GM12878 (cell line): ENCODE measurements at regions not wholly inside any gene's neighbourhood (a gene's known extent, or its start where the extent isn't known, plus 50 kb on each side); places are given as distances from the start of the nearest gene placed in this dataset.

Source experiments
- ATAC-seq: fragments of 200-7000 bp; cut with Tn5 transposase; 3 replicates; pipeline ENCODE4 v1.9.1; 2020; ENCODE audit warnings: mild to moderate bottlenecking, moderate library complexity
- BruUV-seq: library from RNA; stranded (reverse); fragments of 400-500 nt; replicated peaks from 2 replicates; lab custom pipeline; 2021; lab: Mats Ljungman, UMichigan
- CTCF ChIA-PET: fragments of 300-600 bp; sonication (Branson Sonifier 250); formaldehyde crosslinking; extraction: SDS; loops from one replicate; lab custom pipeline; 2021; ENCODE audit warnings: inconsistent platforms; lab: Yijun Ruan, JAX
- POLR2A ChIA-PET: fragments of 350-600 bp; formaldehyde crosslinking; extraction: SDS; loops from one replicate; lab custom pipeline; 2021; ENCODE audit warnings: inconsistent platforms; lab: Charles Lee
- RAD21 ChIA-PET: fragments of 300-600 bp; sonication (Branson Sonifier 250); formaldehyde crosslinking; loops from one replicate; lab custom pipeline; 2023; ENCODE audit warnings: antibody characterized with exemption; ENCODE audit not compliant: unreplicated experiment; lab: Charles Lee
- SMC1A ChIA-PET: fragments of 300-600 bp; sonication (Branson Sonifier 250); formaldehyde crosslinking; loops from one replicate; lab custom pipeline; 2023; ENCODE audit not compliant: unreplicated experiment, uncharacterized antibody; lab: Charles Lee
- DNase-seq: peaks from one replicate; pipeline ENCODE4 v3.0.0-alpha.2; 2011; ENCODE audit warnings: low read depth, low spot score
- FAIRE-seq: peaks from 3 replicates; lab custom pipeline; 2011; peaks lifted over from hg19 to GRCh38; lab: Jason Lieb, UNC
- H2AFZ ChIP-seq: 2 replicates; pipeline ENCODE4 v1.6.0; 2011; ENCODE audit warnings: low read depth, low read length, control low read depth; ENCODE audit not compliant: control insufficient read depth
- H3K27ac ChIP-seq: 2 replicates; pipeline ENCODE4 v1.5.1; 2011; ENCODE audit warnings: control low read depth; ENCODE audit not compliant: control insufficient read depth, insufficient read depth
- H3K27me3 ChIP-seq, 2 experiments: replicated peaks in 1 of 2; 2 replicates each; pipeline versions ENCODE4 v1.6.0 to v1.6.1; 2011; ENCODE audit warnings: low read length in 1 of 2; ENCODE audit not compliant: control insufficient read depth in 2 of 2, insufficient read depth in 2 of 2
- H3K36me3 ChIP-seq, 2 experiments: 2 replicates each; pipeline ENCODE4 v1.5.1; 2011; ENCODE audit warnings: low read length in 1 of 2; ENCODE audit not compliant: control insufficient read depth in 2 of 2, insufficient read depth in 2 of 2
- H3K4me1 ChIP-seq: 2 replicates; pipeline ENCODE4 v1.6.1; 2011; ENCODE audit warnings: mild to moderate bottlenecking, low read length, moderate library complexity, mixed read lengths; ENCODE audit not compliant: control insufficient read depth, insufficient read depth
- H3K4me2 ChIP-seq: 2 replicates; pipeline ENCODE4 v1.6.0; 2011; ENCODE audit warnings: control low read depth; ENCODE audit not compliant: control insufficient read depth, insufficient read depth
- H3K4me3 ChIP-seq: fragments of 200-600 bp; sonication (generic); 2 replicates; pipeline ENCODE4 v1.5.1; 2016
- H3K79me2 ChIP-seq: 2 replicates; pipeline ENCODE4 v1.6.0; 2011; ENCODE audit warnings: low read length; ENCODE audit not compliant: control insufficient read depth, insufficient read depth
- H3K9ac ChIP-seq: 2 replicates; pipeline ENCODE4 v1.8.0; 2011; ENCODE audit warnings: low read length, control low read depth, mixed read lengths; ENCODE audit not compliant: control insufficient read depth, insufficient read depth
- H3K9me3 ChIP-seq: replicated peaks from 3 replicates; pipeline ENCODE4 v1.5.1; 2011; ENCODE audit warnings: mild to moderate bottlenecking, low read length; ENCODE audit not compliant: control insufficient read depth, insufficient read depth
- H4K20me1 ChIP-seq: 2 replicates; pipeline ENCODE4 v1.6.0; 2011; ENCODE audit not compliant: control insufficient read depth, insufficient read depth
- CEBPB ChIP-seq, 2 experiments: fragments of 150-350 bp in 1 of 2; IDR thresholded peaks; 2 replicates each; pipeline ENCODE4 v1.6.1; 2012 to 2014; ENCODE audit warnings: low read depth in 2 of 2, low read length in 2 of 2, borderline replicate concordance in 1 of 2, inconsistent platforms in 1 of 2
- CHD1 ChIP-seq: IDR thresholded peaks from 2 replicates; pipeline ENCODE4 v1.6.1; 2012; ENCODE audit warnings: low read depth, low read length, improper control_type of control experiment
- CUX1 ChIP-seq: IDR thresholded peaks from 2 replicates; pipeline ENCODE4 v1.6.1; 2012; ENCODE audit warnings: improper control_type of control experiment, low read depth, low read length; ENCODE audit not compliant: insufficient replicate concordance
- EZH2 ChIP-seq: IDR thresholded peaks from 2 replicates; pipeline ENCODE4 v1.6.1; 2012; ENCODE audit warnings: low read depth, mild to moderate bottlenecking, control low read depth, inconsistent platforms, low read length, borderline replicate concordance; ENCODE audit not compliant: control insufficient read depth
- GABPA ChIP-seq: IDR thresholded peaks from 2 replicates; pipeline ENCODE4 v1.6.1; 2014; ENCODE audit warnings: antibody characterized with exemption, low read depth, mild to moderate bottlenecking, inconsistent platforms
- PML ChIP-seq: IDR thresholded peaks from 2 replicates; pipeline ENCODE4 v1.6.1; 2012; ENCODE audit warnings: low read length, inconsistent platforms
- RUNX3 ChIP-seq: IDR thresholded peaks from 2 replicates; pipeline ENCODE4 v1.6.1; 2012; ENCODE audit warnings: low read length, inconsistent platforms
- SIN3A ChIP-seq: IDR thresholded peaks from 2 replicates; pipeline ENCODE4 v1.6.1; 2012; ENCODE audit warnings: low read depth, low read length, improper control_type of control experiment
- SMARCA5 ChIP-seq: fragments of 450-650 bp; IDR thresholded peaks from 2 replicates; pipeline ENCODE4 v1.6.1; 2017; ENCODE audit warnings: mild to moderate bottlenecking
- SP1 ChIP-seq: IDR thresholded peaks from one replicate; pipeline ENCODE4 v1.6.1; 2011; ENCODE audit warnings: low read depth, low read length
- SREBF1 ChIP-seq: IDR thresholded peaks from 2 replicates; pipeline ENCODE4 v1.6.1; 2012; ENCODE audit warnings: mild to moderate bottlenecking, low read length
- TBL1XR1 ChIP-seq: IDR thresholded peaks from 2 replicates; pipeline ENCODE4 v1.6.1; 2012; ENCODE audit warnings: low read depth, low read length, improper control_type of control experiment
- ZNF384 ChIP-seq: IDR thresholded peaks from 2 replicates; pipeline ENCODE4 v1.6.1; 2012; ENCODE audit warnings: low read depth, mild to moderate bottlenecking, low read length, improper control_type of control experiment, borderline replicate concordance
- WGBS: methylation state at CpG from one replicate; pipeline ENCODE4 v1.1.6; 2016; ENCODE audit warnings: low lambda C conversion rate; ENCODE audit not compliant: insufficient replicate concordance, insufficient coverage; ENCODE audit errors: missing lambda C conversion rate; 5-methylcytosine and 5-hydroxymethylcytosine counted together
- in situ Hi-C: fragments of 300-500 bp; cut with MboI; formaldehyde crosslinking; loops from 9 replicates; pipeline ENCODE4 v1.14.3; 2018; ENCODE audit warnings: mixed read lengths
- intact Hi-C: fragments of 100-400 bp; cut with micrococcal nuclease; formaldehyde crosslinking; loops from one replicate; pipeline ENCODE4 v1.14.2; 2022; ENCODE audit not compliant: unreplicated experiment
- TF ChIP-seq, protein P1 (sequence below): fragments of 450-650 bp; IDR thresholded peaks from 2 replicates; pipeline ENCODE4 v1.6.1; 2017; ENCODE audit warnings: borderline replicate concordance
- TF ChIP-seq, protein P2 (sequence below): fragments of 450-650 bp; IDR thresholded peaks from 2 replicates; pipeline ENCODE4 v1.6.1; 2017; ENCODE audit warnings: mild to moderate bottlenecking, moderate library complexity

- ChIA-PET CTCF (no interaction called here), RAD21 (no interaction called here), SMC1A (no interaction called here), POLR2A (no interaction called here)
- no peaks in the 10 kb centered on the region for H3K79me2 ChIP-seq
- H2AFZ ChIP-seq = no peak overlapping the region
- in situ Hi-C loops (no loop called here), intact Hi-C loops (no loop called here)
- H3K27ac ChIP-seq = no peak overlapping the region
- no peaks in the 10 kb centered on the region for H4K20me1 ChIP-seq
- ATAC-seq (no peak), FAIRE-seq (no peak), DNase-seq (no peak)
- H3K9ac ChIP-seq = no peak overlapping the region
- H3K36me3 ChIP-seq = no peaks in the 10 kb centered on the region
- H3K27me3 ChIP-seq = no peaks in the 10 kb centered on the region
- H3K4me2 ChIP-seq = no peak overlapping the region
- peaks cover 2% of the 10 kb centered on the region; the same call in 1 of the 3 replicates for H3K9me3 ChIP-seq
- H3K4me1 ChIP-seq = no peaks in the 10 kb centered on the region
- 10% methylated on average over 9 of the region's 10 CpGs for WGBS
- no peak overlapping the region for H3K4me3 ChIP-seq
- BruUV-seq = no TSS peak
- no peak for TF ChIP-seq PML
- no peak for TF ChIP-seq SREBF1
- TF ChIP-seq SIN3A = no peak
- TF ChIP-seq EZH2 = no peak
- TF ChIP-seq, protein P1, sequence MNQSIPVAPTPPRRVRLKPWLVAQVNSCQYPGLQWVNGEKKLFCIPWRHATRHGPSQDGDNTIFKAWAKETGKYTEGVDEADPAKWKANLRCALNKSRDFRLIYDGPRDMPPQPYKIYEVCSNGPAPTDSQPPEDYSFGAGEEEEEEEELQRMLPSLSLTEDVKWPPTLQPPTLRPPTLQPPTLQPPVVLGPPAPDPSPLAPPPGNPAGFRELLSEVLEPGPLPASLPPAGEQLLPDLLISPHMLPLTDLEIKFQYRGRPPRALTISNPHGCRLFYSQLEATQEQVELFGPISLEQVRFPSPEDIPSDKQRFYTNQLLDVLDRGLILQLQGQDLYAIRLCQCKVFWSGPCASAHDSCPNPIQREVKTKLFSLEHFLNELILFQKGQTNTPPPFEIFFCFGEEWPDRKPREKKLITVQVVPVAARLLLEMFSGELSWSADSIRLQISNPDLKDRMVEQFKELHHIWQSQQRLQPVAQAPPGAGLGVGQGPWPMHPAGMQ = no peak
- no peak for TF ChIP-seq SP1
- TF ChIP-seq CHD1 = no peak
- TF ChIP-seq, protein P2, sequence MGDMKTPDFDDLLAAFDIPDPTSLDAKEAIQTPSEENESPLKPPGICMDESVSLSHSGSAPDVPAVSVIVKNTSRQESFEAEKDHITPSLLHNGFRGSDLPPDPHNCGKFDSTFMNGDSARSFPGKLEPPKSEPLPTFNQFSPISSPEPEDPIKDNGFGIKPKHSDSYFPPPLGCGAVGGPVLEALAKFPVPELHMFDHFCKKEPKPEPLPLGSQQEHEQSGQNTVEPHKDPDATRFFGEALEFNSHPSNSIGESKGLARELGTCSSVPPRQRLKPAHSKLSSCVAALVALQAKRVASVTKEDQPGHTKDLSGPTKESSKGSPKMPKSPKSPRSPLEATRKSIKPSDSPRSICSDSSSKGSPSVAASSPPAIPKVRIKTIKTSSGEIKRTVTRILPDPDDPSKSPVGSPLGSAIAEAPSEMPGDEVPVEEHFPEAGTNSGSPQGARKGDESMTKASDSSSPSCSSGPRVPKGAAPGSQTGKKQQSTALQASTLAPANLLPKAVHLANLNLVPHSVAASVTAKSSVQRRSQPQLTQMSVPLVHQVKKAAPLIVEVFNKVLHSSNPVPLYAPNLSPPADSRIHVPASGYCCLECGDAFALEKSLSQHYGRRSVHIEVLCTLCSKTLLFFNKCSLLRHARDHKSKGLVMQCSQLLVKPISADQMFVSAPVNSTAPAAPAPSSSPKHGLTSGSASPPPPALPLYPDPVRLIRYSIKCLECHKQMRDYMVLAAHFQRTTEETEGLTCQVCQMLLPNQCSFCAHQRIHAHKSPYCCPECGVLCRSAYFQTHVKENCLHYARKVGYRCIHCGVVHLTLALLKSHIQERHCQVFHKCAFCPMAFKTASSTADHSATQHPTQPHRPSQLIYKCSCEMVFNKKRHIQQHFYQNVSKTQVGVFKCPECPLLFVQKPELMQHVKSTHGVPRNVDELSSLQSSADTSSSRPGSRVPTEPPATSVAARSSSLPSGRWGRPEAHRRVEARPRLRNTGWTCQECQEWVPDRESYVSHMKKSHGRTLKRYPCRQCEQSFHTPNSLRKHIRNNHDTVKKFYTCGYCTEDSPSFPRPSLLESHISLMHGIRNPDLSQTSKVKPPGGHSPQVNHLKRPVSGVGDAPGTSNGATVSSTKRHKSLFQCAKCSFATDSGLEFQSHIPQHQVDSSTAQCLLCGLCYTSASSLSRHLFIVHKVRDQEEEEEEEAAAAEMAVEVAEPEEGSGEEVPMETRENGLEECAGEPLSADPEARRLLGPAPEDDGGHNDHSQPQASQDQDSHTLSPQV = no peak
- TF ChIP-seq SMARCA5 = no peak
- TF ChIP-seq RUNX3 = no peak
- TF ChIP-seq GABPA = no peak
- no peak for TF ChIP-seq ZNF384
- TF ChIP-seq CUX1 = no peak
- no peak for TF ChIP-seq TBL1XR1
- no peak for TF ChIP-seq CEBPB (IDR thresholded peaks at IDR 0.05; ENCODE audit: borderline replicate concordance in 1 of 2, low read depth in 2 of 2, low read length in 2 of 2)
- TF ChIP-seq, all 136 proteins: peak for 0
These were observed 105.3 kb upstream of the C2CD4B start for GRCh38 chr15:62270216-62270921.
